GM10266 (cell line): ENCODE measurements at regions not wholly inside any gene's neighbourhood (a gene's known extent, or its start where the extent isn't known, plus 50 kb on each side); places are given as distances from the start of the nearest gene placed in this dataset.
A peak's percentile ranks its signal among the peaks of the same experiment; 100 is the strongest.

Experiments
- DNase-seq: peaks from one replicate; pipeline ENCODE4 v3.0.0; 2012; ENCODE audit errors: extremely low spot score
- TF ChIP-seq, protein P1 (sequence below): IDR thresholded peaks from 2 replicates; pipeline ENCODE4 v1.5.1; 2012; ENCODE audit warnings: mild to moderate bottlenecking, low read depth; ENCODE audit not compliant: control insufficient read depth, insufficient read depth; ENCODE audit errors: missing control alignments

DNA sequence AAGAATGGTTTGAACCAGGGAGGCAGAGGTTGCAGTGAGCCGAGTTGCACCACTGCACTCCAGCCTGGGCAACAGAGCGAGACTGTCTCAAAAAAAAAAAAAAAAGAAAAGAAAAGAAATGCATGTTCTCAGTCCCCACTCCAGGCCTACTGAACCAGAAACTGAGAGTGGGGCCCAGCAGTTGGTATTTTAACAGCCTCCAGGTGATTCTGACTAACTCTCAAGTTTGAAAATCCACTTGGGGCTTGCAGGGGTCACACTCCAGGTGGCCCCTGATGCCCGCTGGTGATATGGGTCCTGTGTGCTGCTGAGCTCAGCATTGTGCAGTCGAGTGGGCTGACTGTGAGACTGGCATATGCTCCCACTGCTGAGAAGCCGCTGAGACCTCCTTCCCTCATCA is 133.7 kb upstream of the C2CD4B start:
- DNase-seq = no peak
- TF ChIP-seq, protein P1, sequence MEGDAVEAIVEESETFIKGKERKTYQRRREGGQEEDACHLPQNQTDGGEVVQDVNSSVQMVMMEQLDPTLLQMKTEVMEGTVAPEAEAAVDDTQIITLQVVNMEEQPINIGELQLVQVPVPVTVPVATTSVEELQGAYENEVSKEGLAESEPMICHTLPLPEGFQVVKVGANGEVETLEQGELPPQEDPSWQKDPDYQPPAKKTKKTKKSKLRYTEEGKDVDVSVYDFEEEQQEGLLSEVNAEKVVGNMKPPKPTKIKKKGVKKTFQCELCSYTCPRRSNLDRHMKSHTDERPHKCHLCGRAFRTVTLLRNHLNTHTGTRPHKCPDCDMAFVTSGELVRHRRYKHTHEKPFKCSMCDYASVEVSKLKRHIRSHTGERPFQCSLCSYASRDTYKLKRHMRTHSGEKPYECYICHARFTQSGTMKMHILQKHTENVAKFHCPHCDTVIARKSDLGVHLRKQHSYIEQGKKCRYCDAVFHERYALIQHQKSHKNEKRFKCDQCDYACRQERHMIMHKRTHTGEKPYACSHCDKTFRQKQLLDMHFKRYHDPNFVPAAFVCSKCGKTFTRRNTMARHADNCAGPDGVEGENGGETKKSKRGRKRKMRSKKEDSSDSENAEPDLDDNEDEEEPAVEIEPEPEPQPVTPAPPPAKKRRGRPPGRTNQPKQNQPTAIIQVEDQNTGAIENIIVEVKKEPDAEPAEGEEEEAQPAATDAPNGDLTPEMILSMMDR = no peak

DNA sequence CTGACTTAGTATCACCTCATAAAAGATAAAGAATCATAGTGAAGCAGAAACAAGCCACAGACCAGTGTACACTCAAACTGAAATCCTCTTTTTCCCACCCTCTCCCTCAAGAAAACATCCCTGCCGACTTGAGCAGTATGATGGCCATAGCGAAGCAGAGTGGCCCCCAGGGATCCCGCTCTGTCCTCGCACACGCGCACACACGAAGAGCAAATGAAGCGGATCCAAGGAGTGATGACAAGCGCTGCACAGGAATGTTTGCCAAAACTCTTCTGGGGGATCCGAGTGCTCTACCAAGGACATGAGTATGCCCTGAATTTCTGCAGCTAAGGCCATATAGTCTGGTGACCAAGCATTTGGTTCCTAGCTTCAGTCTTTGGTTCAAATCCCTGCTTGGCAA is 134.5 kb upstream of the C2CD4B start:
- TF ChIP-seq, protein P1 = no peak
- DNase-seq = no peak

DNA sequence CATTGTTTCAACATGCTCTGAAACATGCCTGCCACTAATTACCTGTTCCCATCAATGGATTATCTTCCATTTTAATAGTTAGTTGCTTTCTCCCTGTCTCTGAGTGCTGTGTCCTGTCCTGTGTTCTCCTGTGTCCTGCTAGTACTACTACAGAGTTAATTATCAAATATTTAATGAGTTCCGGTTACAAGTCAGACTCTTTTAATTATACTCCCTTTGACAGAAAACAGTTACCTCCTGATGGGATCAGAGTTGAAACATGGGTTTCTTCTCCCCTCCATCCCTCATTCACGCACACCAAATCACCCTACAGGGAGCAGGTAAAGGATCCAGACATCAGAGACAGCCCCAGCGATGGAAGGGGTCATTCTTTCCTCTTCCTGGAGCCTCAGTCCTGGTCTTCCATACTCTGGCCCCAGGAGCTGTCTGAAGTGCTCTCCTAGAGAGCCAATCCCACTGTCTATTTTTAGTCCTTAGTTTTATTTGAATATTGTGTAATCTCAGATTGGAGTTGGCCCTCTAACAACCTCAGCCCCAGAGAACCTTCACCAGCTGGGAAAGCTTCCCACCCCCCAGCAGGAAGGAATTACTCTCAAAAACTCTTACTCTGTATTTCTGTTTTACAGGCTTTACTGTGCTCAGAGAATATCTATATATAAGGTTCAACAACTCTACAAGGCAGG is 137.0 kb upstream of the C2CD4B start:
- no peak for DNase-seq
- TF ChIP-seq, protein P1 = no peak

DNA sequence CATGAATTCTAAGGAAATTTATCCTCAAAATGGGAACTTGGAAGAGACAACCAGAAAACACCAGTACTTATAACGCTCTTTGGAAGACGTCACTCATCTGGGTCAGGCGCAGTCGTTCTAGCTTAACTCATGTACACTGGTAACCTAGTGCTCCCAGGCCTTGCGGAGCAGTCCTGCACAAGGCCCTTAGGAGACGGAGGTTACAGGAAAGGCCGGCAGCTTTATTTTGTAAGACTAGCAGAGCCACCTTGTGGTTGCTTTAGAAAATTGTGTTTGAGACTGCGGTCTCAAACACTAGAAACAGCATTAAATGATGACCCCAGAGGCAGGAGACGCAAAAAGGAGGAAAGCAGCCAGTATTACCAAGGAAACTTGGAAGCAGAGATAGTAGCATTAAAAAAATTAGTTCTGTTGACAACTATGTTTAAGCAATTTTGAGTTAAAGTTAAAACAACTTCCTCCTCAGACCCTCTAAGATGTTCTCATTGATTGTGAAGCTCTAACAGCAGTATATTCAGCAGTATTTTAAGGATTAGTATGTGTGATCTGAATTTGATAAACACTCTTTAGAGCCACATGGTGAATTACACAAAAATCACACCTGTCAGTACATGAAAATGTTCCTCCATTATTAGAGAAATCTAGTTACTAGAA is 141.9 kb upstream of the C2CD4B start:
- DNase-seq = peak; percentile 41
- TF ChIP-seq, protein P1 = peak; percentile 49

DNA sequence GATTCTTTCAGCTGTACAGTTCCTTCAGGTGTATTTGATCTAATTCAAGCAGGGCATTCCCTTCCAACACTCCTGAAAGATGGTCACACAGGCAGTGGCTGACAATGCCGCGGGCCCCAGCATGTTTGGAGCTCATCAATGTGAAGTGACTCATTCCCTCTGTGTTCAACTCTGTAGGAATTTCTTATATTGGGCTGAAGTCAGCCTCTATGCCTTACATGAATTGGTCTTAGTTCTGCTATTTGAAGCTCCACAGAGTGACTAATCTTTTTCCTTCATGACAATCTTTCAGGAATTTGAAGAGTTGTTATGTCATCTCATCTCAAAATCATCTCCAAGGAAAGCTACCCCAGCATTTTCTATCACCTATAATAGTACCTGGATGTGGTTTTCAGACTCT is 142.5 kb upstream of the C2CD4B start:
- DNase-seq = no peak
- TF ChIP-seq, protein P1 = no peak

DNA sequence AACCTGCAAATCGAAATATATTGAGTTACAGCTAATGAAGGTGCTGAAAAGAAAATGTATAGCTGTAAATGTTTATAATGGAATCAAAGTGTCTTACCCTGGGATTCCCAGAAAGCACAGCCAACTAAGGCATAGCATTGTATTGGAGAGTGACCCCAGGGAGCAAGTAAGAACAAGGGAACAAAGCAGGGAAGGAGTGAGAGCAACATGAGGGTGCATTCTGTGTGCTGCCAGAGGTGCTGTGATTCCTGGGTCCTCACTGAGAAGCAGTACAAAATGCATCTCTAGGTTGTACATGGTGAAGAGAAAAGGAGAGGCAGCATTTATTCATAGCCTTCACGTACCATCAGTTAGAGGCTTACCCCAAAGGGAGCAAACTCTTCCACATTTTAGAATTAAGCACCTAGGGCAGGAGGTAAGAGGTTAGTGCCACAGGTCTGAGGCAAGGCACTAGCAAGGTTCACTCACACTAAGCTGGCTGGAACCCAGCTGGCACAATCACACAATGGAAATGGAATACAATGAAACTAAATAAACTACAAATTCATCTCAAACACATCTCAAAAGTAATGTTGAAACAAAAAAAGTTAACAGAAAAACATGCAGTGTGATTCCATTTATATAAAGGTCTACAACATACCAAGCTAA is 151.5 kb upstream of the C2CD4B start:
- TF ChIP-seq, protein P1 = no peak

DNA sequence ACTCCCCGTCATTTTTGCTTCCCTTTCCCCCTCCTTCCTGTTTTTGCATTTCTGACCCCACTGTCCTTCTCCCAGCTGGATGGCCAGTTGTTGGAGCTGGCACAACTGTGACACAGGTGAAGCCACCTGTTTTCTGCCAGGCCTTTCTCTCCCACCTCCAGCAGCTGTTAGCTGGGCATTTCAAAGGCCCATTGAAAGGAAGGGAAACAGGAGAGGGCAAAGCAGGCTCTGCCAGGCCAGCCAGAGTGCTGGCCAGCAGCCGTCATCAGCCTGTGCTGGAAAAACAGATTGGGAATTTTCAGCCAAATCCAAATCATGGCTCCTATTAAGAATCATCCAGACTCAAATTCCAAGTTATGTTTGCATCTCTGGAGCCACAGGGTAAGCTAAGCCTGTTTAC is 155.2 kb upstream of the C2CD4B start:
- no peak for DNase-seq
- TF ChIP-seq, protein P1 = no peak

More for the DNA sequence above, 151.5 kb upstream of the C2CD4B start:
- DNase-seq = no peak
